Testis (tissue), 2 donors: ENCODE measurements at regions not wholly inside any gene's neighbourhood (a gene's known extent, or its start where the extent isn't known, plus 50 kb on each side); places are given as distances from the start of the nearest gene placed in this dataset.

Source experiments
- DNase-seq: peaks from one replicate; pipeline ENCODE4 v3.0.0-alpha.2; 2019
- H3K27ac ChIP-seq, 2 donors: fragments of 200-600 bp; sonication (generic); one replicate each; pipeline ENCODE4 v1.5.1; 2019
- H3K27me3 ChIP-seq: fragments of 200-600 bp; sonication (generic); one replicate; pipeline ENCODE4 v1.5.1; 2019
- H3K36me3 ChIP-seq: fragments of 200-600 bp; sonication (generic); one replicate; pipeline ENCODE4 v1.5.1; 2017; ENCODE audit warnings: low read depth; ENCODE audit errors: missing control alignments
- H3K4me1 ChIP-seq: fragments of 200-600 bp; sonication (generic); one replicate; pipeline ENCODE4 v1.5.1; 2019
- H3K4me3 ChIP-seq, 2 donors: fragments of 200-600 bp; sonication (generic); one replicate each; pipeline ENCODE4 v1.5.1; 2017 to 2019
- H3K9me3 ChIP-seq: fragments of 200-600 bp; sonication (generic); one replicate; pipeline ENCODE4 v1.5.1; 2017
- POLR2A ChIP-seq: fragments of 450-650 bp; IDR thresholded peaks from one replicate; pipeline ENCODE4 v1.6.1; 2017; ENCODE audit warnings: antibody characterized with exemption, mild to moderate bottlenecking, moderate library complexity
- WGBS, 2 donors: methylation state at CpG; one replicate each; pipeline ENCODE4 v1.1.5; 2018; 5-methylcytosine and 5-hydroxymethylcytosine counted together
- intact Hi-C: fragments of 100-400 bp; cut with DNase I; formaldehyde crosslinking; loops from one replicate; pipeline ENCODE4 v1.15.1; 2023; ENCODE audit warnings: low total_unique reads
- TF ChIP-seq, protein P1 (sequence below), 3 experiments: fragments of 450-650 bp in 2 of 3; fragments of 200-600 bp in 1 of 3; sonication (generic) in 1 of 3; IDR thresholded peaks; one replicate each; pipeline ENCODE4 v1.5.1; 2016 to 2019; ENCODE audit warnings: antibody characterized with exemption in 3 of 3, mild to moderate bottlenecking in 2 of 3, moderate library complexity in 1 of 3

DNA sequence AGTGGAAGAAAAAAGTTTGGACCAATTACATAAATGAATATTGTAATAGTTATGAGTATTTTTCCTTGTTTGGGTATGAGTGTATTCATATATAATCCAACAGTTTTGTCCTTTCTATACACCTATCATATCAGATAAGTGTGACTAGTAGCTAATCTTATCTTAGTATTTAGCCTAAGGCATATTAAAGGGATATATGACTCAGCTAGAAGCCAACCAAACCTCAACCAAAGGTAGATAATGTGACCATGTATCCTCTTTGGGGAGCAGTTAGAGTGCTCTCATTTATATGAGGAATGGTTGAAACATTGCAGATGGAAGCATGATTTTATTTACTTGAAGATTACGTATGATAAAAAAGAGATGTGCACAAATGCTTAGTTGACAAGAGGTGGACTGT lies 370.0 kb upstream of the CTNND2 start:
- Histone ChIP-seq H3K4me1 (no peaks in the 10 kb centered on the region), H3K36me3 (no peaks in the 10 kb centered on the region), H3K9me3 (no peaks in the 10 kb centered on the region), H3K4me3 (no peak overlapping the region), H3K27me3 (no peaks in the 10 kb centered on the region), H3K27ac (no peak overlapping the region)
- intact Hi-C loops, result no loop called here
- WGBS, 2 donors, result 81 to 96% methylated on average over 1 of the region's 1 CpG
- DNase-seq, result no peak
- no peak for TF ChIP-seq POLR2A
- TF ChIP-seq, protein P1, sequence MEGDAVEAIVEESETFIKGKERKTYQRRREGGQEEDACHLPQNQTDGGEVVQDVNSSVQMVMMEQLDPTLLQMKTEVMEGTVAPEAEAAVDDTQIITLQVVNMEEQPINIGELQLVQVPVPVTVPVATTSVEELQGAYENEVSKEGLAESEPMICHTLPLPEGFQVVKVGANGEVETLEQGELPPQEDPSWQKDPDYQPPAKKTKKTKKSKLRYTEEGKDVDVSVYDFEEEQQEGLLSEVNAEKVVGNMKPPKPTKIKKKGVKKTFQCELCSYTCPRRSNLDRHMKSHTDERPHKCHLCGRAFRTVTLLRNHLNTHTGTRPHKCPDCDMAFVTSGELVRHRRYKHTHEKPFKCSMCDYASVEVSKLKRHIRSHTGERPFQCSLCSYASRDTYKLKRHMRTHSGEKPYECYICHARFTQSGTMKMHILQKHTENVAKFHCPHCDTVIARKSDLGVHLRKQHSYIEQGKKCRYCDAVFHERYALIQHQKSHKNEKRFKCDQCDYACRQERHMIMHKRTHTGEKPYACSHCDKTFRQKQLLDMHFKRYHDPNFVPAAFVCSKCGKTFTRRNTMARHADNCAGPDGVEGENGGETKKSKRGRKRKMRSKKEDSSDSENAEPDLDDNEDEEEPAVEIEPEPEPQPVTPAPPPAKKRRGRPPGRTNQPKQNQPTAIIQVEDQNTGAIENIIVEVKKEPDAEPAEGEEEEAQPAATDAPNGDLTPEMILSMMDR (IDR thresholded peaks at IDR 0.05), result no peak

DNA sequence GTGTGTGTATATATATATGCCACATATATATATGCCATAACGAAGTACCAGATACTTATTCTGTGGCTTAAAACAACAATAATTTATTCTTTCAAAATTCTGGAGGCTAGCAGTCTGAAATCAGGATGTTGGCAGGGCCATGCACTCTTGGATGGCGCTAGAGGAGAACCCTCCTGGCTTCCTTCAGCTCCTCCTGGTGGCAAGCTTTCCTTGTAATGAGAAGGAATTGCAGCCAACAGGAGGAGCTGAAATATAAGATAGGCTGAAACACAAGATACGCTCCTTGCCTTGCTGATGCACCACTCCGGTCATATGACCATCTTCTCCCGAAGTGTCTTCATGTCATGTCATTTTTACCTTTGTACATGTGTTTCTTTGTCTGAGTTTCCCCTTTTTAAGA lies 368.1 kb upstream of the CTNND2 start:
- H3K9me3 ChIP-seq, result no peaks in the 10 kb centered on the region
- WGBS, 2 donors, result 64 to 78% methylated on average over 5 of the region's 5 CpGs

DNA sequence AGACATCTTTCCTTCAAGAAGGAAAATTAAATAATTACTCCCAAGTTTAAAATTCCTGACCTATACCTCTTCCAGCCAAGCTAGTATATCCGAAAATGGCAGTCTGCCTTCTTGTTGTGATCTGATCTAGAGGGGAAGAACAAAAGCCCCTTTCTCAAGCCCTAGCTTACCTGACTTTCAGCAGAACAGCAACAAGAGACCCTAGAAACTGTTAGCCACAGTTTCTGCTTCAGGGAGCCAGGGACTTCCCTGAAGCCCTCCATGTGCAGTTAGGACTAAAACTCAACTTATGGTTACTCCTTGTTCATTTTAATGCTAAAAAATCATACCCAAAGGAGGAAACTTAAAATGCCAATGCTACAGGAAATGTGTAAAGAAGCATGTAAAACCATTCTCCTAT lies 366.7 kb upstream of the CTNND2 start:
- intact Hi-C loops, result no loop called here
- no peak for DNase-seq
- WGBS, 2 donors, result 68 to 71% methylated on average over 1 of the region's 1 CpG
- TF ChIP-seq POLR2A, result no peak
- TF ChIP-seq, protein P1 (IDR thresholded peaks at IDR 0.05), result no peak
- Histone ChIP-seq H3K27me3 (no peaks in the 10 kb centered on the region), H3K9me3 (no peaks in the 10 kb centered on the region), H3K27ac (no peak overlapping the region), H3K36me3 (no peaks in the 10 kb centered on the region), H3K4me3 (no peak overlapping the region), H3K4me1 (no peaks in the 10 kb centered on the region)

More for the DNA sequence above, 368.1 kb upstream of the CTNND2 start:
- TF ChIP-seq POLR2A, result no peak
- TF ChIP-seq, protein P1 (IDR thresholded peaks at IDR 0.05), result no peak
- no peaks in the 10 kb centered on the region for H3K36me3 ChIP-seq
- H3K27me3 ChIP-seq, result no peaks in the 10 kb centered on the region
- H3K27ac ChIP-seq, result no peak overlapping the region
- no peak for DNase-seq
- intact Hi-C loops, result no loop called here
- no peaks in the 10 kb centered on the region for H3K4me1 ChIP-seq
- H3K4me3 ChIP-seq, result no peak overlapping the region

DNA sequence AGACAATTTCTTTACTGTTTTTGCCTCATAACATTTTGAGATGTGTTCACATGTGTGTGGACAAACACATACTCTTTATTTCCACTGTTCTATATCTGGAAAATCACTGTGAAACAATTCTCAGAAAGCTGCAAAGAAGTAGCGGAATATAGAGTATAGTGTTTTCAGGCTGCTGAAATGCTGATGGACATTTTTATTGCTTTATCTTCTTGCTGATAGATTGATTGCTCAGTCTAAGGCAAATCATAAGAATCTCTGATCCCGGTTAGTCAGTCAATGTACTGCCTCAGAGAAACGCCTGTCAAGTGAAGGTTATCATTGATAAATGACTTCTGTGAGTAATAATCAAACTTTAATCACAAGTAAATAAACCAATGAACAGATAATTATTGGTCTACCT lies 364.9 kb upstream of the CTNND2 start:
- Histone ChIP-seq H3K36me3 (no peaks in the 10 kb centered on the region), H3K27me3 (no peaks in the 10 kb centered on the region), H3K9me3 (no peaks in the 10 kb centered on the region), H3K4me3 (no peak overlapping the region), H3K4me1 (no peaks in the 10 kb centered on the region), H3K27ac (no peak overlapping the region)
- TF ChIP-seq, protein P1 (IDR thresholded peaks at IDR 0.05), result no peak
- TF ChIP-seq POLR2A, result no peak
- intact Hi-C loops, result no loop called here
- 77 to 79% methylated on average over 3 of the region's 3 CpGs for WGBS, 2 donors
- no peak for DNase-seq

DNA sequence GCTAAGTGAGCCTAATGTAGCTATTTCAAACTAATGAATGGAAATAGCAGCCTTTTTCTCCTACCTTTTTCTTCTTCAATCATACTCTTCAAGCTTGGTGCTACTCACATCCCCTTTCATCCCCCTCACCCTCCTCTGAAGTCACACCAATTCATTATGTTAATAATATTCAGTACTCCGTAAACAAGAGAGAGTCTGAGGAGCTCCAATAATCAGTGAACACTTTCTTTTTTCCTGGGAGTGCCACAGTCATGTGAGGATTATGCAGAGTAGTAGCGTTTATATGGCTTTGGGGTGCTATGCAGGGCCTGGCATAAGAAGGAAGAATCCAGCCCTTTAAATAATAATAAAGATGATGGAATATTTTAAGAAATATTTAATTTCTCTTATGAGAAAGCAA lies 354.3 kb upstream of the CTNND2 start:
- Histone ChIP-seq H3K36me3 (no peaks in the 10 kb centered on the region), H3K9me3 (no peaks in the 10 kb centered on the region), H3K27ac (no peak overlapping the region), H3K27me3 (no peaks in the 10 kb centered on the region), H3K4me3 (no peak overlapping the region), H3K4me1 (no peaks in the 10 kb centered on the region)
- DNase-seq, result no peak
- TF ChIP-seq, protein P1 (IDR thresholded peaks at IDR 0.05), result no peak
- no peak for TF ChIP-seq POLR2A
- intact Hi-C loops, result no loop called here
- WGBS, 2 donors, result 74 to 75% methylated on average over 2 of the region's 2 CpGs
